ENCODE measurements at regions not wholly inside any gene's neighbourhood (a gene's known extent, or its start where the extent isn't known, plus 50 kb on each side); places are given as distances from the start of the nearest gene placed in this dataset.

DNA sequence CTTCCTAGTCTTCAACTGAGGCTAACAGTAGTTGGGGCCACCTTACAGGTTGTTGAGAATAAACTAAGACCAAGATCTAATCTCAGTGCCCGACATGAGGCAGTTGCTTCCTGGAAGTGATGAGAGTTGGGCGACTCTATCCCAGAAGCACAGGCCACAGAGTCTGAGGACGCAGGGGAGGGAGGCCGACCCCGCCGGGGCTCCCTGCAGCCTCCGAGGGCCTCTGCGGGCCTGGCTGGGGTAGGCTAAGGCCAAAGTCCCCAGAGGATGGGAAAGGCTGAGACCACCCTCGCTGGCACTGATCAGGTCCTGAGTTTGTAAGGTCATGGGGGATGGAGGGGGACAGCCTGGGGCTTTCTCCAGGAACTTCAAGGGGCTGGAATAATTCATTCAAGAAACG is 74.0 kb downstream of the ENGASE start:
- DNase-seq: no peak
- in situ Hi-C loops (cut with MboI; ENCODE audit: low pct_unique_long_range_greater_than_20kb, low sequenced_read_pairs): no loop called here

DNA sequence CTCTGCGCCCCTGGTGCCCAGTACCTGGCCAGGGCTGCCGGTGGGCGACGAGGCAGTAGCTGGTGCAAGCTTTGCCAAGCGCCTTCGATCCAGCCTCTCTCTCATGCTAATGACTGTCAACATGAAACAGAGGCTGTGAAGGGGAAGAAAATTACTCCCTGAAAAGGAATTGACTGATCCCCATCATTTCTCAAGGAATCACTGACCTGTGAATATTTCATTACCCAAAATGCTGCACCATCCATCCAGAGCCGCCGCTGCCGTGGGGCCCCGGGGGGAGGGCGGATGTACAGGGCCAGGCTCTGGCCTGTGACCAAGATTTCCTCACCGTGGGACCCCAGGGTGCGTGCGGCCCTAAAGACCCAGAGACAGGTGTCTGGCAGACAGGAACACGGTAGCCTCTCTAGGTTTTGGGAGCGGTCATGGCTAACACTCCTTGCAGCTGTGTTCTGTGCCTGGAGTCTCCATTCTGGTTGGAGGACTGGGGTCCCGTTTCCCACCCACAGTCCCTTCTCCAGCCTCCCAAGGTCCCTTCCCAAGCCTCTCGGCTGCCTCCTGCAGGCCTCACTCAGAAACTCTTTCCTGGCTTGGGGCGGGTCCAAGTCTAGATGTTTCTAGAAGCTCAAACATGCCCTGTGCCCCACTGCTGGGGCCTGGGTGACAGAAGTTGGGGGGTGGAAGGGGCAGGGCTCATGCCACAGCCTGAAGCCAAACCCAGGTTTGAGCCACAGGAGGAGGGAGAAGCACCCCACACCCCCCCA is 73.3 kb downstream of the ENGASE start:
- in situ Hi-C loops (cut with MboI; ENCODE audit: low pct_unique_long_range_greater_than_20kb, low sequenced_read_pairs): no loop called here
- no peak for DNase-seq

DNA sequence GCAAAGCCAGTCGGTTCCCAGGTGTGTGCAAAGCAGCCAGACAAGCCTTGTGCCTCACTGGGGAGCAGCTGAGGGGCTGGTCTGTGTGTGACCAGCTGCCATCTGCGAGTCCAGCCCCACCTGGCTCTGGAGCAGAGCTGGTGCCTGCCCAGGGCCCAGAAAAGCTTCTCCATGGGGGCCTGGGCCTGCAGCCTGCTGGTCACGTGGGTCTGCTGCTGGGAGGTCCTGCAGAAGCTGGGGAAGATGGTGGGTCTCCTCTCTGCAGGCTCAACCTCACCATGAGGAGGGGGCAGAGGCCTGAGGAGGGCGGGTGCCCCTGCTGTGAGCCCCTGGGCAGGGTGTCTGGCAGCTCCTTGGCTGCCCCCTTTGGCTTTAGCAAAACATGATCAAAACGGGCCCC is 71.9 kb downstream of the ENGASE start:
- DNase-seq: no peak
- in situ Hi-C loops (cut with MboI; ENCODE audit: low pct_unique_long_range_greater_than_20kb, low sequenced_read_pairs): no loop called here

DNA sequence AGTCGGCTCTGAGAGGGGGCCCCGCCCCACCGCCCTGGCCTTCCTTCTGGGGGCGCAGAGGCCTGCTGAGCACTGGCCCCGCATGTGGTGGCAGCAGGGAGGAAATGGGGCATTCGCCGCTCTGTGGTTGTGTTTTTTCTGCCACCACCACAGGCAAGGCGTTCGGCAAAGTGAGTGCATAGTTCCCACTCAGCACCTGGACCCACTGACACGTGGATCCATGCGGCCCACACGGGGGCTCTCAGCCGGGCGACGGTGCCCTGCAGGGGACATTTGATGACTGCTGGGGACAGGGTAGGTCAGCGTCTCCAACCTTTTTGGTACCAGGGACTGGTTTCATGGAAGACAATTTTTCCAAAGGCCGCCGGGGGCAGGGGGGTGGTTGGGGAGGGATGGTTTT is 70.9 kb downstream of the ENGASE start:
- DNase-seq: no peak
- in situ Hi-C loops (cut with MboI; ENCODE audit: low pct_unique_long_range_greater_than_20kb, low sequenced_read_pairs): no loop called here

DNA sequence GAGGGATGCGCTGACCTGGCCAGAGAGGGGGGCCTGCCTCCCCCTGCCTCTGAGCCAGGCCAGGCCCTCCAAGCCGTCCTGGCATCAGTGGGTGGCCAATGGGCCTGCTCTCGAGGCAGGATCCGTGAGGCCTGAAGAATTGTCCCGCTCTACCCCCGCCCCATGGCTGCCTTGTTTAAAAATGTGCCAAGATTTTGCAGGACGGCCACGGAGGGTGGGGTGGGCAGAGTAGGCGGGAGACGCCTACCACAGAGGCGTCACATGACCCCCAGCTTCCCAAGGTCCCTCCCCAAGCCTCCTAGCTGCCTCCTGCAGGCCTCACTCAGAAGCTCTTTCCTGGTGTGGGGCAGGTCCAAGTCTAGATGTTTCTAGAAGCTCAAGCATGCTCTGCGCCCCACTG is 69.5 kb downstream of the ENGASE start:
- in situ Hi-C loops (cut with MboI; ENCODE audit: low pct_unique_long_range_greater_than_20kb, low sequenced_read_pairs): no loop called here
- DNase-seq: no peak

DNA sequence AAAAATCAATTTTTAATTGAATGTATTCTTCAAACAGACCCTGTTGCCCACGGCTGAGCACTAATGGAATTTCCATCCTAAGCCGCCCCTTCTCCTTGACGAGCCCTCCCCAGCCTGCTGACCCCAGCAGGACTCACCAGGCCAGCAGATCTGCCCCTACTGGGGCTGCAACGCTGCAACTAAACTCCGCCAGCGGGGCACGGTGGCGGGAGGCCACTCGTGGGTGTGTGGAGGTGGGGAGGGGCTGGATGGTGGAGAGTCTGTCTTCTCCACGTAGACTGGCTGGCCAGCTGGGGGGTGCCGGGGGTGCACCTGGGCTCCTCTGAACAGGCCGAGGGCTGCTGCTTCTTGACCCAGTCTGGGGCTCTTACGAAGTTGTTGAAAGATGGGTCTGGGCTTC is 67.8 kb downstream of the ENGASE start:
- no peak for DNase-seq
- in situ Hi-C loops (cut with MboI; ENCODE audit: low pct_unique_long_range_greater_than_20kb, low sequenced_read_pairs): no loop called here

DNA sequence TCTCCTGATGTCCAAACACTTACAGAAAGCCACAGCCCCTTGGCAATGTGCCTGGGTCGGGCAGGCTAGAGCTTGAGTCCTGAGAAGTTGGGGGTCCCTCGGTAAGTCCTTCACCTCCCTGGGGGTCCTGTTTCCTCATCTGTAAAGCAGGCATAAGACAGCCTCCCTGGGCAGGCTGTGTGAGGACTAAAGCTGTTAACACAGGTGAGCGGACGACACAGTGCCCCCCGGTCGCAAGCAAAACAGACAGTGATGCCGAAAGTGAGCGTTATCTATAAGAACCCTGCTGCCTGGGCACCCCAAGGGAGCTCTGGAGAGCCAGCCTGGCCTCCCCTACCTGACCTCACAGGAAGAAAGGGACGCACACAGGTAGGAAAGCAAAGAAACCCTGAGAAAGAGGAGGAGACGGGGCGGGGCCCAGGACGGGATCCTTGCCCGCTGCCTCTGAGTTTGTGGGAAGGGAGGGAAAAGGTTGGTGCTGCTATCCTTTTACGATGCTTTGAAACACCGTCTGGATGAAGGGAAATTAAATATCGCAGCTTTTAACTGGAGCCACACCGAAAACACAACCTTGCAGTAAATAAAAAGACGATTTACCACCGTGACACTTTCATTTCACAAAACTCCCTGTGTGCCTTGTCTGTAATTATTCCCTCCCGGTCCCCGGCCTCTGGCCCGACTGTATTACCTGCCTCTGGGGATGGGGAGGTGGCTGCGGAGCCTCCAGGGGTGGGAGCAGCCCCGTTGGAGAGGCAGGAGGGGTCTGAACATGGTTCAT is 67.1 kb downstream of the ENGASE start:
- DNase-seq: no peak
- in situ Hi-C loops (cut with MboI; ENCODE audit: low pct_unique_long_range_greater_than_20kb, low sequenced_read_pairs): no loop called here

DNA sequence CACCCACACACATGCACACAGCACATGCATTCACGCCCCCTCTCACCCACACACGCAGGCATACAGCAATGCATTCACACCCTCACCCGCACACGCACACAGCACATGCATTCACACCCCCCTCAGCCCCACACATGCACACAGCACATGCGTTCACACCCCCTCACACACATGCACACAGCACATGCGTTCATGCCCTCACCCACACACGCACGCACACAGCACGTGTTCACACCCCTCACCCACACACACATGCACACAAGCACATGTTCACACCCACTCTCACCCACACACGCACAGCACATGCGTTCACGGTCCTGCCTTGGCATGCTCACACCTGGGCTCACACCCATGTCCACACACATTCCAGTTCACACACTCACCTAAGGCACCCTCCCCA is 64.2 kb downstream of the ENGASE start:
- no peak for DNase-seq
- in situ Hi-C loops (cut with MboI; ENCODE audit: low pct_unique_long_range_greater_than_20kb, low sequenced_read_pairs): no loop called here

DNA sequence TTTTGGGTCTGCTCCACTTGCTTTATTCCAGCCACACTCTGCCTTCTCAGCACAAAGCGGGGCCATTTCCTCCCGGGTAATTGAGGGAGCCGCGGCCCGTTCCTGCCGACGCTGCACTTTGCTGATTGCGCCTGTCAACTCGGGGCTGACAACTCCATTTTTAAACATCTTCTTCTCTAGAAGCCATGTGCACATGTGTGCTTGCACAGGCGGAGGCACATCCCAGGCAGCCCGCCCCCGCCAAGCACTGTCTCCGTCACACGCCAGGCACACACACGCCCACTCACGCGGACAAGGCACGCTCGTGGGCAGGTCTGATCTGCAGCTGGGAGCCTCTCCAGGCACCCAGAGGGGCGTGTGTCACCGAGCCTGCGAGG is 63.2 kb downstream of the ENGASE start:
- in situ Hi-C loops (cut with MboI; ENCODE audit: low pct_unique_long_range_greater_than_20kb, low sequenced_read_pairs): no loop called here
- DNase-seq: no peak

DNA sequence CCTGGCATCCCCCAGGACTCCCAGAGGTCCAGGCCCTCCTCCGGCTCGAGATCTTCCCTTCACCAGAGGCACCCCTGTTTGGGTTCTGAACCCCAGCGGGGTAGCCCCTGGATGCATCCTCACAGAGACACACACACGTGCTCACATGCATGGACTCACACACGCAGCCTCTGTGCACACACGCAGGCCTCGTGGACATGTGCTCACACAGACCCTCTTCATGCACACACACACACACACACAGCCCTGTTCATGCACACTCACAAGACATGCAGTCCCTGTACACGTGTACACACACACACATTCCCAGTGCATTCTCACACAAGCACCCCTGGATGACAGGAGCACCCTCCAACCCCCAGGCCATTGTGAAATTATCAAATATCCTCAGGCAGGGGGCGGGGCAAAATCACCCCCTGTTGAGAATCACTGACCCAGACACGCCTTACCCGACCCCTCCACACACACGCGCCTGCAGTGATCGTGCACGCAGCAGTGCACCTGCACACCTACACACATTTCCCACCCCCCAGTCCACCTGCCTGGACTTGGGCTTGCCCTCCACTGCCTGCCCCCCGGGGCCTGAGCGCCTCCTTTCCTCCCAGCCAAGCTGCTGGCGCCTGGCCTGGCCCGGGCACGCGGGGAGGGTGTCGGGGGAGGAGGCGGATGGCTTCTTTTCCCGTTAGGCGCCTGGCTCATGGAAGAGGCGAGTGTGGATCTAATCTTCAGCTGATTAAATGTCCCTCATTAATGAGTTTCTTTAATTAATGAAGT is 62.6 kb downstream of the ENGASE start:
- in situ Hi-C loops (cut with MboI; ENCODE audit: low pct_unique_long_range_greater_than_20kb, low sequenced_read_pairs): no loop called here
- DNase-seq: no peak

DNA sequence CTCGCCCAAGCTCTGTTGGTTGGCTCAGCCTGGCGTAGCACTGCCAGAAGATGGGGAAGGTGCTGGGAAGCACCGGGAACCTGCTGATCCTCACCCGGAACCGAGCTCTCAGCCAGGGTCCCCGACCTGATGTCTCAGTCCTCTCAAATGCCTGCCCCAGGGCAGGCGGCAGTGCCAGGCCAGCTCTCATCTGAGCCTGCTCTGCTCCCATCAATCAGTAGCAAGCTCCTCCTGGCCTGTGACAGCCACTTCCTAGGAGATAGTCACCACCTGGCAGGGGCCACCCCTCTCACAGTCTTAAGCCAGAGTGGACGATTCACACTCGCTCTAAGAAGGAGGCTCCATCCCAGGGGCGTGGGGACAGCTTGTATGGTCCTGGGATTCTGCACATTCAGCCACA is 62.0 kb downstream of the ENGASE start:
- DNase-seq: no peak
- in situ Hi-C loops (cut with MboI; ENCODE audit: low pct_unique_long_range_greater_than_20kb, low sequenced_read_pairs): no loop called here

Data from KBM-7 (cell line).